B cell (primary cell): ENCODE measurements at regions not wholly inside any gene's neighbourhood (a gene's known extent, or its start where the extent isn't known, plus 50 kb on each side); places are given as distances from the start of the nearest gene placed in this dataset.
"Not testable (repeated sequence)": the region's sequence is repeated elsewhere in the genome, so short reads cannot be mapped to it uniquely, and the experiment has no call there.

Experiments
- ATAC-seq: fragments of 200-7000 bp; cut with Tn5 transposase; one replicate; pipeline ENCODE4 v1.10.0; 2021; ENCODE audit warnings: low read depth, mild to moderate bottlenecking, moderate number of reproducible peaks, moderate library complexity
- CTCF ChIA-PET: fragments of 350-600 bp; sonication (Branson Sonifier 250); formaldehyde crosslinking; loops from one replicate; lab custom pipeline; 2021; ENCODE audit warnings: antibody characterized with exemption, inconsistent platforms; lab: Charles Lee
- POLR2A ChIA-PET: fragments of 350-600 bp; sonication (Branson Sonifier 250); formaldehyde crosslinking; loops from one replicate; lab custom pipeline; 2021; ENCODE audit warnings: antibody characterized with exemption; lab: Charles Lee
- DNase-seq: peaks from one replicate; pipeline ENCODE4 v3.0.0; 2013
- H2AFZ ChIP-seq: 2 replicates; pipeline ENCODE4 v1.6.1; 2012; ENCODE audit warnings: mild to moderate bottlenecking, low read depth, low read length; ENCODE audit not compliant: insufficient read depth, poor library complexity, severe bottlenecking
- H3K27ac ChIP-seq, 2 donors: 1 replicate in 1 of 2; 2 replicates in 1 of 2; pipeline ENCODE4 v1.5.1; 2012 to 2013; ENCODE audit warnings: low read length in 2 of 2, mild to moderate bottlenecking in 2 of 2, moderate library complexity in 1 of 2
- H3K27me3 ChIP-seq, 4 experiments: fragments of 200-600 bp in 1 of 4; sonication (generic) in 1 of 4; replicated peaks in 1 of 4; 1 replicate in 2 of 4; 2 replicates in 2 of 4; pipeline versions ENCODE4 v1.6.1 to v1.7.0; 2013 to 2016; ENCODE audit warnings: low read length in 3 of 4, mild to moderate bottlenecking in 2 of 4, mixed read lengths in 1 of 4, moderate library complexity in 1 of 4; ENCODE audit not compliant: insufficient read depth in 4 of 4, control insufficient read depth in 3 of 4; ENCODE audit errors: control extremely low read depth in 1 of 4
- H3K36me3 ChIP-seq, 2 experiments: replicated peaks in 1 of 2; 1 replicate in 1 of 2; 2 replicates in 1 of 2; pipeline versions ENCODE4 v1.6.1 to v1.7.1; 2013; ENCODE audit warnings: low read length in 1 of 2; ENCODE audit not compliant: insufficient read depth in 2 of 2, control insufficient read depth in 1 of 2; ENCODE audit errors: control extremely low read depth in 1 of 2, extremely low read depth in 1 of 2
- H3K4me1 ChIP-seq, 2 donors: fragments of 200-600 bp in 1 of 2; sonication (generic) in 1 of 2; 1 replicate in 1 of 2; 2 replicates in 1 of 2; pipeline versions ENCODE4 v1.5.1 to v1.6.1; 2013 to 2017; ENCODE audit warnings: low read length in 2 of 2; ENCODE audit not compliant: control insufficient read depth in 2 of 2, insufficient read depth in 2 of 2
- H3K4me2 ChIP-seq: replicated peaks from 2 replicates; pipeline ENCODE3; 2012; ENCODE audit warnings: mild to moderate bottlenecking, low read depth, low read length; ENCODE audit not compliant: poor library complexity, severe bottlenecking
- H3K4me3 ChIP-seq, 5 experiments: fragments of 200-600 bp in 1 of 5; sonication (generic) in 1 of 5; 1 replicate in 3 of 5; 2 replicates in 2 of 5; pipeline versions ENCODE4 v1.5.1 to v1.7.0; 2011 to 2016; ENCODE audit warnings: low read length in 4 of 5, mild to moderate bottlenecking in 4 of 5, low read depth in 2 of 5, control low read depth in 1 of 5, moderate library complexity in 1 of 5; ENCODE audit not compliant: insufficient read depth in 1 of 5; ENCODE audit errors: control extremely low read depth in 1 of 5, extremely low read depth in 1 of 5
- H3K79me2 ChIP-seq: fragments of 200-600 bp; sonication (generic); one replicate; pipeline ENCODE4 v1.6.0; 2016; ENCODE audit warnings: low read length; ENCODE audit not compliant: control insufficient read depth, insufficient read depth
- H3K9ac ChIP-seq: fragments of 200-600 bp; sonication (generic); 2 replicates; pipeline ENCODE4 v1.6.1; 2017; ENCODE audit warnings: mild to moderate bottlenecking, low read length, moderate library complexity
- H3K9me3 ChIP-seq, 3 donors: one replicate each; pipeline versions ENCODE4 v1.6.1 to v1.7.1; 2013; ENCODE audit warnings: low read length in 2 of 3; ENCODE audit not compliant: control insufficient read depth in 2 of 3, insufficient read depth in 1 of 3; ENCODE audit errors: control extremely low read depth in 1 of 3
- H4K20me1 ChIP-seq: 2 replicates; pipeline ENCODE4 v1.6.0; 2012; ENCODE audit warnings: mild to moderate bottlenecking, low read length; ENCODE audit not compliant: insufficient read depth, control insufficient read depth, poor library complexity, severe bottlenecking
- H3K27ac Mint-ChIP-seq: one replicate; pipeline ENCODE4 v1.8.0; 2021; ENCODE audit warnings: mixed read lengths
- H3K27me3 Mint-ChIP-seq: one replicate; pipeline ENCODE4 v1.8.0; 2021; ENCODE audit warnings: mixed read lengths
- H3K4me1 Mint-ChIP-seq: one replicate; pipeline ENCODE4 v1.8.0; 2021; ENCODE audit warnings: mixed read lengths
- H3K4me3 Mint-ChIP-seq: one replicate; pipeline ENCODE4 v1.8.0; 2021; ENCODE audit warnings: mixed read lengths
- H3K9me3 Mint-ChIP-seq: one replicate; pipeline ENCODE4 v1.8.0; 2022; ENCODE audit warnings: mixed read lengths; ENCODE audit not compliant: insufficient read depth
- CTCF ChIP-seq: fragments of 200-600 bp; IDR thresholded peaks from one replicate; pipeline ENCODE4 v1.8.0; 2022; ENCODE audit warnings: antibody characterized with exemption, mild to moderate bottlenecking
- EZH2 ChIP-seq: IDR thresholded peaks from 2 replicates; pipeline ENCODE4 v1.6.1; 2012; ENCODE audit warnings: borderline replicate concordance, low read depth, mild to moderate bottlenecking, moderate library complexity, low read length; ENCODE audit not compliant: insufficient read depth, poor library complexity, severe bottlenecking
- WGBS: methylation state at CpG from one replicate; pipeline ENCODE4 v1.1.5; 2013; ENCODE audit warnings: missing lambda C conversion rate; ENCODE audit not compliant: insufficient coverage; 5-methylcytosine and 5-hydroxymethylcytosine counted together
- intact Hi-C: fragments of 100-400 bp; cut with micrococcal nuclease; formaldehyde crosslinking; loops from one replicate; pipeline ENCODE4 v1.10.0; 2022

- DNase-seq: no peak
- Histone ChIP-seq H3K4me3 (no peak overlapping the region), H3K36me3 (no peaks in the 10 kb centered on the region), H3K4me1 (no peaks in the 10 kb centered on the region), H3K4me2 (no peak overlapping the region), H2AFZ (no peak overlapping the region), H3K9me3 (no peaks in the 10 kb centered on the region), H3K27ac (no peak overlapping the region), H3K9ac (no peak overlapping the region), H3K27me3 (no peaks in the 10 kb centered on the region), H3K79me2 (no peaks in the 10 kb centered on the region), H4K20me1 (no peaks in the 10 kb centered on the region)
- Mint-ChIP-seq H3K4me3 (no peak overlapping the region), H3K27ac (no peak overlapping the region), H3K27me3 (no peaks in the 10 kb centered on the region), H3K9me3 (no peaks in the 10 kb centered on the region), H3K4me1 (no peaks in the 10 kb centered on the region)
- WGBS: no CpG with 5 or more reads among the region's 1 CpG
- intact Hi-C loops: no loop called here
- ChIA-PET POLR2A (no interaction called here), CTCF (no interaction called here)
- no peak for TF ChIP-seq CTCF
- no peak for TF ChIP-seq EZH2
- no peak for ATAC-seq
Measured at GRCh38 chr12:72179841-72180240, 92.3 kb upstream of the TRHDE start.

- H3K27me3 ChIP-seq, H3K4me2 ChIP-seq, H3K9ac ChIP-seq, H3K4me1 ChIP-seq, H3K4me1 Mint-ChIP-seq, DNase-seq, ATAC-seq, H4K20me1 ChIP-seq, H2AFZ ChIP-seq, H3K4me3 ChIP-seq, H3K9me3 ChIP-seq, CTCF ChIA-PET, H3K27ac ChIP-seq, H3K27ac Mint-ChIP-seq, POLR2A ChIA-PET, H3K9me3 Mint-ChIP-seq, H3K79me2 ChIP-seq, H3K36me3 ChIP-seq, H3K4me3 Mint-ChIP-seq, intact Hi-C loops, H3K27me3 Mint-ChIP-seq: not testable (repeated sequence)
- WGBS: over 99% methylated on average over 22 of the region's 33 CpGs
Measured at GRCh38 chr12:72184971-72185533, 87.1 kb upstream of the TRHDE start.
